ENCODE measurements at regions not wholly inside any gene's neighbourhood (a gene's known extent, or its start where the extent isn't known, plus 50 kb on each side); places are given as distances from the start of the nearest gene placed in this dataset.

DNA sequence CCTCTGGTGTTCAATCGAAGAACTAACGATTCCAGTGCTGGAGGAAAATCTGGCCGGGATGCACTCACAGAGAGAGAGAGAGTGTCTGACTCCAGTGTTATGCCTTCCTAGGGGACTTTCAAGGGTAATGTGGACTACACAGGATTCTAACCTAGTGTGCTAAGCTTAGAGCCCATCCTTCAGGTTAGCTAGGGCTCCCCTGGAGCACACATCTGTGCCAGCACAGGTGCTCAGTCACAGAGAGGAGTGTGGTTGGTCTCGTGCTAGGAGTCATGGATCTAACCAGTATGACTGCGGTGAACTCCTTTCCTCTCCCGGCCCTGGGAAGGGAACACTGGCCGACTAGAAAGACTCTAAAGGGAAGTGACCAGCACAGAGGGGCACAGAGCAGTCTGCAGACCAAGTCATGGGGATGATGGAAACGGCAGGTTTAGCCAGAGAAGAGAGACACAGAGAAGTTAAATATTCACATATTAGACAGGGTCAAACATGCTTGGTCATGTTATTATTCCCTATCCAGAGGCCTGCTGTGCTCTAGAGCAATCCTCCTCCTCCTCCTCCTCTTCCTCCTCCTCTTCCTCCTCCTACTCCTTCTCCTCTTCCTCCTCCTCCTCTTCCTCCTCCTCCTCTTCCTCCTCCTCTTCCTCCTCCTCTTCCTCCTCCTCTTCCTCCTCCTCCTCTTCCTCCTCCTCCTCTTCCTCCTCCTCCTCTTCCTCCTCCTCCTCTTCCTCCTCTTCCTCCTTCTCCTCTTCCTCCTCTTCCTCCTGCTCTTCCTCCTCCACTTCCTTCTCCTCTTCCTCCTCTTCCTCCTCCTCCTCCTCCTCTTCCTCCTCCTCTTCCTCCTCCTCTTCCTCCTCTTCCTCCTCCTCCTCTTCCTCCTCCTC, 280.3 kb downstream of the XXYLT1 start:
- TF ChIP-seq ARNT (IDR thresholded peaks at IDR 0.05) (no peak), NFRKB (IDR thresholded peaks at IDR 0.05) (no peak), BHLHE40 (IDR thresholded peaks at IDR 0.05; ENCODE audit: borderline replicate concordance) (no peak), ELF4 (IDR thresholded peaks at IDR 0.05) (no peak), L3MBTL2 (conservative IDR thresholded peaks at IDR 0.05) (no peak), SP1 (IDR thresholded peaks at IDR 0.05) (no peak), FOXM1 (IDR thresholded peaks at IDR 0.05; ENCODE audit: borderline replicate concordance) (no peak), TARDBP (IDR thresholded peaks at IDR 0.05) (no peak), ZNF384 (IDR thresholded peaks at IDR 0.05) (no peak), SUZ12 (IDR thresholded peaks at IDR 0.05) (no peak), FOXK2 (IDR thresholded peaks at IDR 0.05) (no peak), FOXA1 (IDR thresholded peaks at IDR 0.05) (no peak), LEF1 (IDR thresholded peaks at IDR 0.05; ENCODE audit: borderline replicate concordance) (no peak)
- TF ChIP-seq, protein P1, sequence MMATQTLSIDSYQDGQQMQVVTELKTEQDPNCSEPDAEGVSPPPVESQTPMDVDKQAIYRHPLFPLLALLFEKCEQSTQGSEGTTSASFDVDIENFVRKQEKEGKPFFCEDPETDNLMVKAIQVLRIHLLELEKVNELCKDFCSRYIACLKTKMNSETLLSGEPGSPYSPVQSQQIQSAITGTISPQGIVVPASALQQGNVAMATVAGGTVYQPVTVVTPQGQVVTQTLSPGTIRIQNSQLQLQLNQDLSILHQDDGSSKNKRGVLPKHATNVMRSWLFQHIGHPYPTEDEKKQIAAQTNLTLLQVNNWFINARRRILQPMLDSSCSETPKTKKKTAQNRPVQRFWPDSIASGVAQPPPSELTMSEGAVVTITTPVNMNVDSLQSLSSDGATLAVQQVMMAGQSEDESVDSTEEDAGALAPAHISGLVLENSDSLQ (IDR thresholded peaks at IDR 0.05): no peak
